HEK293 (cell line): ENCODE measurements at regions not wholly inside any gene's neighbourhood (a gene's known extent, or its start where the extent isn't known, plus 50 kb on each side); places are given as distances from the start of the nearest gene placed in this dataset.

Experiments
- ATF2 ChIP-seq: fragments of 450-650 bp; formaldehyde crosslinking; IDR thresholded peaks from 2 replicates; pipeline ENCODE4 v1.5.1; 2016; ENCODE audit warnings: missing biosample characterization, missing genetic modification characterization, low read depth
- CTCF ChIP-seq: fragments of 450-650 bp; formaldehyde crosslinking; IDR thresholded peaks from 2 replicates; pipeline ENCODE4 v1.5.1; 2016; ENCODE audit warnings: missing biosample characterization, missing genetic modification characterization
- HOXA7 ChIP-seq: sonication (generic); formaldehyde crosslinking; IDR thresholded peaks from 2 replicates; pipeline ENCODE4 v1.8.1; 2022; ENCODE audit warnings: missing genetic modification reagents, borderline replicate concordance
- REPIN1 ChIP-seq: fragments of 450-650 bp; formaldehyde crosslinking; IDR thresholded peaks from 2 replicates; pipeline ENCODE4 v1.5.1; 2017; ENCODE audit warnings: missing biosample characterization, missing genetic modification characterization, low read depth
- SP2 ChIP-seq: fragments of 450-650 bp; formaldehyde crosslinking; IDR thresholded peaks from 2 replicates; pipeline ENCODE4 v1.5.1; 2016; ENCODE audit warnings: missing biosample characterization, missing genetic modification characterization
- SP7 ChIP-seq: fragments of 450-650 bp; formaldehyde crosslinking; IDR thresholded peaks from 2 replicates; pipeline ENCODE4 v1.5.1; 2016; ENCODE audit warnings: missing biosample characterization, missing genetic modification characterization
- ZBTB1 ChIP-seq: fragments of 450-650 bp; formaldehyde crosslinking; IDR thresholded peaks from 2 replicates; pipeline ENCODE4 v1.5.1; 2016; ENCODE audit warnings: missing biosample characterization, missing genetic modification characterization
- ZBTB26 ChIP-seq: fragments of 450-650 bp; formaldehyde crosslinking; optimal IDR thresholded peaks from 2 replicates; pipeline ENCODE3; 2016; ENCODE audit warnings: missing biosample characterization, mild to moderate bottlenecking, missing genetic modification characterization
- ZBTB7A ChIP-seq: fragments of 450-650 bp; formaldehyde crosslinking; IDR thresholded peaks from 2 replicates; pipeline ENCODE4 v1.5.1; 2016; ENCODE audit warnings: low read depth, missing biosample characterization, missing genetic modification characterization
- ZNF24 ChIP-seq: fragments of 450-650 bp; formaldehyde crosslinking; IDR thresholded peaks from 2 replicates; pipeline ENCODE4 v1.5.1; 2016; ENCODE audit warnings: missing biosample characterization, missing genetic modification characterization
- ZNF561 ChIP-seq: fragments of 450-650 bp; IDR thresholded peaks from 2 replicates; pipeline ENCODE4 v1.5.1; 2018; ENCODE audit warnings: missing biosample characterization, missing genetic modification characterization, borderline replicate concordance
- ZNF704 ChIP-seq: fragments of 450-650 bp; formaldehyde crosslinking; IDR thresholded peaks from 2 replicates; pipeline ENCODE4 v1.5.1; 2016; ENCODE audit warnings: missing biosample characterization, missing genetic modification characterization
- ZNF830 ChIP-seq: fragments of 450-650 bp; IDR thresholded peaks from 2 replicates; pipeline ENCODE4 v1.5.0; 2018; ENCODE audit warnings: missing biosample characterization, missing genetic modification characterization, low read depth, mild to moderate bottlenecking, moderate library complexity
- ZSCAN30 ChIP-seq: fragments of 450-650 bp; IDR thresholded peaks from 2 replicates; pipeline ENCODE4 v1.5.1; 2018; ENCODE audit warnings: missing biosample characterization, mild to moderate bottlenecking, missing genetic modification characterization, moderate library complexity

- TF ChIP-seq CTCF (tag by site-specific recombination) (no peak), HOXA7 (CRISPR knock-in tag) (no peak), ZNF24 (tag by site-specific recombination) (no peak), SP7 (tag by site-specific recombination) (no peak), SP2 (tag by site-specific recombination) (no peak), ATF2 (no peak), ZBTB26 (tag by site-specific recombination) (no peak), ZBTB7A (tag by site-specific recombination) (no peak), ZNF830 (tag by site-specific recombination) (no peak), ZNF704 (tag by site-specific recombination) (no peak), REPIN1 (tag by site-specific recombination) (no peak), ZBTB1 (tag by site-specific recombination) (no peak), ZSCAN30 (tag by site-specific recombination) (no peak), ZNF561 (tag by site-specific recombination) (no peak)
These were observed 391.5 kb upstream of the ADGRL2 start for GRCh38 chr1:81409262-81409661.
